ENCODE measurements at regions not wholly inside any gene's neighbourhood (a gene's known extent, or its start where the extent isn't known, plus 50 kb on each side); places are given as distances from the start of the nearest gene placed in this dataset.
A peak's percentile ranks its signal among the peaks of the same experiment; 100 is the strongest.
"Not testable (repeated sequence)": the region's sequence is repeated elsewhere in the genome, so short reads cannot be mapped to it uniquely, and the experiment has no call there.

GRCh38 chr11:129637473-129637872 is 178.2 kb upstream of the TMEM45B start:
- DNase-seq (ENCODE audit: low read depth, low spot score), result no peak

- DNase-seq (ENCODE audit: low read depth, low spot score), result no peak
Measured at GRCh38 chr11:129637983-129638776, 177.5 kb upstream of the TMEM45B start.

- DNase-seq (ENCODE audit: low read depth, low spot score), result no peak
Measured at GRCh38 chr11:129639300-129639699, 176.3 kb upstream of the TMEM45B start.

GRCh38 chr11:129640671-129641070 is 175.0 kb upstream of the TMEM45B start:
- no peak for DNase-seq (ENCODE audit: low read depth, low spot score)

GRCh38 chr11:129643031-129643721 is 172.5 kb upstream of the TMEM45B start:
- no peak for DNase-seq (ENCODE audit: low read depth, low spot score)

GRCh38 chr11:129644326-129644725 is 171.3 kb upstream of the TMEM45B start:
- no peak for DNase-seq (ENCODE audit: low read depth, low spot score)

- no peak for DNase-seq (ENCODE audit: low read depth, low spot score)
Measured at GRCh38 chr11:129645943-129646342, 169.7 kb upstream of the TMEM45B start.

GRCh38 chr11:129650044-129650443 is 165.6 kb upstream of the TMEM45B start:
- not testable (repeated sequence) for DNase-seq (ENCODE audit: low read depth, low spot score)

- no peak for DNase-seq (ENCODE audit: low read depth, low spot score)
Measured at GRCh38 chr11:129652835-129653234, 162.8 kb upstream of the TMEM45B start.

GRCh38 chr11:129655247-129655832 is 160.3 kb upstream of the TMEM45B start:
- no peak for DNase-seq (ENCODE audit: low read depth, low spot score)

- DNase-seq (ENCODE audit: low read depth, low spot score), result no peak
Measured at GRCh38 chr11:129657866-129658525, 157.7 kb upstream of the TMEM45B start.

- DNase-seq (ENCODE audit: low read depth, low spot score), result no peak
Measured at GRCh38 chr11:129658526-129658867, 157.2 kb upstream of the TMEM45B start.

- DNase-seq (ENCODE audit: low read depth, low spot score), result no peak
Measured at GRCh38 chr11:129680907-129681306, 134.7 kb upstream of the TMEM45B start.

- no peak for DNase-seq (ENCODE audit: low read depth, low spot score)
Measured at GRCh38 chr11:129681344-129682114, 134.1 kb upstream of the TMEM45B start.

- no peak for DNase-seq (ENCODE audit: low read depth, low spot score)
Measured at GRCh38 chr11:129686269-129686668, 129.4 kb upstream of the TMEM45B start.

GRCh38 chr11:129691142-129691541 is 124.5 kb upstream of the TMEM45B start:
- DNase-seq (ENCODE audit: low read depth, low spot score), result no peak

GRCh38 chr11:129694538-129694937 is 121.1 kb upstream of the TMEM45B start:
- no peak for DNase-seq (ENCODE audit: low read depth, low spot score)

- DNase-seq (ENCODE audit: low read depth, low spot score), result no peak
Measured at GRCh38 chr11:129694966-129695365, 120.7 kb upstream of the TMEM45B start.

- peak; percentile 60 for DNase-seq (ENCODE audit: low read depth, low spot score)
Measured at GRCh38 chr11:129695571-129696308, 119.9 kb upstream of the TMEM45B start.

- no peak for DNase-seq (ENCODE audit: low read depth, low spot score)
Measured at GRCh38 chr11:129696309-129696989, 119.2 kb upstream of the TMEM45B start.

Data from activated naive CD8-positive, alpha-beta T cell treated with anti-CD3 and anti-CD28 coated beads, Interleukin-2, amount 50 U/mL, for 16 hours (primary cell).